ENCODE measurements at regions not wholly inside any gene's neighbourhood (a gene's known extent, or its start where the extent isn't known, plus 50 kb on each side); places are given as distances from the start of the nearest gene placed in this dataset.

DNA sequence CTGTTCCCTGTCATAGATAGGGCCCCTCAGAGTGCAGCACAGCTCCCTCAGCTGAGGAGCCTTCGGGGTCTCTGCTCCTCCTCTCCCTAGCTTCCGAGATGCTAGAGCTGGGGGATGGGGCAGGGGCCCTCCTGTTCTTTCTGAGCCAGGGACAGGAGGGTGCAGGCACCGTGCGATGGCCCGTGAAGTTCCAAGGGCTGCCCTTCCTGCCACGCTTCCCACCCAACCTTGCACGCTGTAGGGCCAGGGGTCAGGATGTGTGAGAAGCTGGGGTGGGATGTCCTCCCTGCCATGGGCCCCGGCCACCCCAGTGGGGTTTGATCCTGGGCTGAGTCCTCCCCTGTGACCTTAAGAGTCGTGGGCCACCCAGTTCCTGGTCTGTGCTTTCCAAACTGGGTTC, 240.7 kb upstream of the C1orf174 start:
- no peak overlapping the region for H2BK20ac ChIP-seq (ENCODE audit: low read depth, low read length)
- no peak overlapping the region for H2AFZ ChIP-seq (replicated peaks; ENCODE audit: low read length, poor library complexity)
- DNase-seq = no peak
- dilution Hi-C loops (cut with HindIII; ENCODE audit: low sequenced_read_pairs, unreplicated experiment) = no loop called here
- H2BK15ac ChIP-seq (ENCODE audit: low read depth, low read length) = no peak overlapping the region
- intact Hi-C loops (cut with micrococcal nuclease) = no loop called here
- H3K4me1 ChIP-seq (ENCODE audit: control insufficient read depth, insufficient read depth, low read length) = no peaks in the 10 kb centered on the region
- H3K9ac ChIP-seq (ENCODE audit: low read depth, low read length) = no peak overlapping the region
- ATAC-seq (ENCODE audit: low read depth) = no peak
- ChIA-PET CTCF (no interaction called here), POLR2A (ENCODE audit: unreplicated experiment) (interaction anchor here (0.6 kb wide), 1 partner anchor 32 kb away, joined by 4 read pairs; no protein-coding TSS in a partner anchor)
- WGBS, 2 experiments (ENCODE audit: extremely low coverage in 2 of 2, insufficient read length in 1 of 2) = 37% methylated on average over 2 of the region's 9 CpGs; no CpG with 5 or more reads in 1 of the 2 experiments
- in situ Hi-C loops (cut with MboI; ENCODE audit: low sequenced_read_pairs) = no loop called here
- no peaks in the 10 kb centered on the region for H4K20me1 ChIP-seq (ENCODE audit: insufficient read depth, low read length)
- H2AK5ac ChIP-seq (ENCODE audit: low read depth, low read length) = no peak overlapping the region
- H3K27ac ChIP-seq (ENCODE audit: insufficient read depth, low read length) = no peak overlapping the region
- H4K5ac ChIP-seq (ENCODE audit: low read depth, low read length) = no peak overlapping the region
- H3K9me1 ChIP-seq (ENCODE audit: insufficient read depth, low read length) = no peaks in the 10 kb centered on the region
- H3K56ac ChIP-seq (ENCODE audit: extremely low read depth, insufficient read depth, low read length) = no peak overlapping the region
- no peak overlapping the region for H4K91ac ChIP-seq (ENCODE audit: insufficient read depth, low read depth, low read length)
- no peak overlapping the region for H2BK120ac ChIP-seq (ENCODE audit: low read depth, low read length)
- no peaks in the 10 kb centered on the region for H3K27me3 ChIP-seq (ENCODE audit: control insufficient read depth, insufficient read depth, low read length)
- no peak overlapping the region for H3K18ac ChIP-seq (ENCODE audit: low read depth, low read length)
- H3K14ac ChIP-seq (replicated peaks; ENCODE audit: low read depth, low read length) = no peak overlapping the region
- H3K9me3 ChIP-seq (ENCODE audit: control insufficient read depth, insufficient read depth, low read length) = peaks cover 48% of the 10 kb centered on the region
- no peak overlapping the region for H4K8ac ChIP-seq (ENCODE audit: low read depth in 2 of 2, low read length in 2 of 2)
- H3K4ac ChIP-seq (ENCODE audit: low read depth, low read length) = no peak overlapping the region
- H3K4me3 ChIP-seq (ENCODE audit: insufficient read depth, low read depth, low read length) = no peak overlapping the region
- no peak overlapping the region for H2AK9ac ChIP-seq (replicated peaks; ENCODE audit: low read depth, low read length, poor library complexity)
- no peak overlapping the region for H2BK5ac ChIP-seq (ENCODE audit: low read depth, low read length, poor library complexity, severe bottlenecking)
- no peak for TF ChIP-seq BHLHE40 (IDR thresholded peaks at IDR 0.05; ENCODE audit: low read depth, low read length)
- TF ChIP-seq RCOR1 (IDR thresholded peaks at IDR 0.05; ENCODE audit: insufficient replicate concordance, low read length) = no peak
- no peak for TF ChIP-seq CTCF (conservative IDR thresholded peaks at IDR 0.05; ENCODE audit: low read depth, low read length)
- TF ChIP-seq SMC3 (IDR thresholded peaks at IDR 0.05; ENCODE audit: low read depth, low read length) = no peak
- TF ChIP-seq FOS (IDR thresholded peaks at IDR 0.05; ENCODE audit: low read depth, low read length) = no peak
- no peak for TF ChIP-seq USF2 (IDR thresholded peaks at IDR 0.05; ENCODE audit: low read depth, low read length)
- no peak overlapping the region for H3K4me2 ChIP-seq (ENCODE audit: low read depth, low read length)
- no peaks in the 10 kb centered on the region for H3K36me3 ChIP-seq (ENCODE audit: control insufficient read depth, insufficient read depth, low read length)
- H3K23ac ChIP-seq (ENCODE audit: low read depth, low read length) = no peak overlapping the region
- no peaks in the 10 kb centered on the region for H3K79me1 ChIP-seq (ENCODE audit: low read depth in 1 of 2, low read length in 2 of 2)
- BruUV-seq (replicated peaks) = no TSS peak
